ENCODE measurements at regions not wholly inside any gene's neighbourhood (a gene's known extent, or its start where the extent isn't known, plus 50 kb on each side); places are given as distances from the start of the nearest gene placed in this dataset.

GRCh38 chr10:43901744-43902504 lies 253.2 kb upstream of the ZNF32 start:
- no peak for TF ChIP-seq CHD2 (IDR thresholded peaks at IDR 0.05; ENCODE audit: low read length, partially characterized antibody)
- no peak for TF ChIP-seq GABPA (IDR thresholded peaks at IDR 0.05; ENCODE audit: low read depth)
- no peak for TF ChIP-seq SMC3 (IDR thresholded peaks at IDR 0.05; ENCODE audit: low read depth, low read length)
- TF ChIP-seq, protein P1, sequence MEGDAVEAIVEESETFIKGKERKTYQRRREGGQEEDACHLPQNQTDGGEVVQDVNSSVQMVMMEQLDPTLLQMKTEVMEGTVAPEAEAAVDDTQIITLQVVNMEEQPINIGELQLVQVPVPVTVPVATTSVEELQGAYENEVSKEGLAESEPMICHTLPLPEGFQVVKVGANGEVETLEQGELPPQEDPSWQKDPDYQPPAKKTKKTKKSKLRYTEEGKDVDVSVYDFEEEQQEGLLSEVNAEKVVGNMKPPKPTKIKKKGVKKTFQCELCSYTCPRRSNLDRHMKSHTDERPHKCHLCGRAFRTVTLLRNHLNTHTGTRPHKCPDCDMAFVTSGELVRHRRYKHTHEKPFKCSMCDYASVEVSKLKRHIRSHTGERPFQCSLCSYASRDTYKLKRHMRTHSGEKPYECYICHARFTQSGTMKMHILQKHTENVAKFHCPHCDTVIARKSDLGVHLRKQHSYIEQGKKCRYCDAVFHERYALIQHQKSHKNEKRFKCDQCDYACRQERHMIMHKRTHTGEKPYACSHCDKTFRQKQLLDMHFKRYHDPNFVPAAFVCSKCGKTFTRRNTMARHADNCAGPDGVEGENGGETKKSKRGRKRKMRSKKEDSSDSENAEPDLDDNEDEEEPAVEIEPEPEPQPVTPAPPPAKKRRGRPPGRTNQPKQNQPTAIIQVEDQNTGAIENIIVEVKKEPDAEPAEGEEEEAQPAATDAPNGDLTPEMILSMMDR (IDR thresholded peaks at IDR 0.05), result no peak
- TF ChIP-seq SIN3A (IDR thresholded peaks at IDR 0.05; ENCODE audit: borderline replicate concordance, low read depth, low read length), result no peak
- TF ChIP-seq, protein P2, sequence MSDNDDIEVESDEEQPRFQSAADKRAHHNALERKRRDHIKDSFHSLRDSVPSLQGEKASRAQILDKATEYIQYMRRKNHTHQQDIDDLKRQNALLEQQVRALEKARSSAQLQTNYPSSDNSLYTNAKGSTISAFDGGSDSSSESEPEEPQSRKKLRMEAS (IDR thresholded peaks at IDR 0.05; ENCODE audit: low read depth), result no peak
- no peak for TF ChIP-seq POLR2AphosphoS5 (IDR thresholded peaks at IDR 0.05; ENCODE audit: low read depth, low read length)
- TF ChIP-seq, protein P3, sequence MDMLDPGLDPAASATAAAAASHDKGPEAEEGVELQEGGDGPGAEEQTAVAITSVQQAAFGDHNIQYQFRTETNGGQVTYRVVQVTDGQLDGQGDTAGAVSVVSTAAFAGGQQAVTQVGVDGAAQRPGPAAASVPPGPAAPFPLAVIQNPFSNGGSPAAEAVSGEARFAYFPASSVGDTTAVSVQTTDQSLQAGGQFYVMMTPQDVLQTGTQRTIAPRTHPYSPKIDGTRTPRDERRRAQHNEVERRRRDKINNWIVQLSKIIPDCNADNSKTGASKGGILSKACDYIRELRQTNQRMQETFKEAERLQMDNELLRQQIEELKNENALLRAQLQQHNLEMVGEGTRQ (IDR thresholded peaks at IDR 0.05; ENCODE audit: borderline replicate concordance, low read depth, low read length), result no peak
